Adrenal gland (tissue), 9 donors: ENCODE measurements at regions not wholly inside any gene's neighbourhood (a gene's known extent, or its start where the extent isn't known, plus 50 kb on each side); places are given as distances from the start of the nearest gene placed in this dataset.

Source experiments
- DNase-seq, 7 donors: peaks; one replicate each; pipeline ENCODE4 v3.0.0-alpha.2; 2019 to 2020
- H3K27ac ChIP-seq, 5 donors: fragments of 200-600 bp; sonication (generic) in 4 of 5; 1 replicate in 3 of 5; 2 replicates in 2 of 5; pipeline versions ENCODE4 v1.5.1 to v1.8.0; 2016 to 2020; ENCODE audit warnings: mild to moderate bottlenecking in 1 of 5
- H3K27me3 ChIP-seq: fragments of 200-600 bp; 2 replicates; pipeline ENCODE4 v1.8.0; 2021
- H3K36me3 ChIP-seq, 2 donors: fragments of 200-600 bp; replicated peaks in 1 of 2; 1 replicate in 1 of 2; 2 replicates in 1 of 2; pipeline versions ENCODE4 v1.5.1 to v1.8.0; 2018 to 2022
- H3K4me1 ChIP-seq, 2 donors: fragments of 200-600 bp; replicated peaks in 1 of 2; 1 replicate in 1 of 2; 2 replicates in 1 of 2; pipeline versions ENCODE4 v1.5.1 to v1.8.0; 2018 to 2021
- H3K4me3 ChIP-seq, 4 donors: fragments of 200-600 bp; sonication (generic) in 3 of 4; one replicate each; pipeline ENCODE4 v1.5.1; 2016 to 2018
- H3K9me3 ChIP-seq, 3 donors: fragments of 200-600 bp; sonication (generic) in 1 of 3; replicated peaks in 1 of 3; 1 replicate in 2 of 3; 2 replicates in 1 of 3; pipeline versions ENCODE4 v1.5.1 to v1.8.0; 2016 to 2021
- CTCF ChIP-seq, 6 experiments: fragments of 450-650 bp in 4 of 6; fragments of 200-600 bp in 2 of 6; sonication (generic) in 1 of 6; IDR thresholded peaks; 1 replicate in 5 of 6; 2 replicates in 1 of 6; pipeline versions ENCODE4 v1.5.1 to v1.8.0; 2016 to 2021; ENCODE audit warnings: antibody characterized with exemption in 6 of 6, mild to moderate bottlenecking in 2 of 6, moderate library complexity in 1 of 6
- POLR2A ChIP-seq, 2 donors: fragments of 450-650 bp; IDR thresholded peaks; one replicate each; pipeline ENCODE4 v1.6.1; 2017; ENCODE audit warnings: antibody characterized with exemption in 2 of 2, mild to moderate bottlenecking in 2 of 2, moderate library complexity in 1 of 2
- WGBS, 4 donors: extraction: QIAGEN DNeasy Blood & Tissue Kit in 2 of 4; methylation state at CpG; one replicate each; pipeline versions ENCODE4 v1.1.5 to v1.1.7; 2013 to 2017; 5-methylcytosine and 5-hydroxymethylcytosine counted together
- intact Hi-C, 2 donors: fragments of 100-400 bp; cut with DNase I; formaldehyde crosslinking; loops; one replicate each; pipeline versions ENCODE4 v1.14.1 to v1.15.0; 2022 to 2023
- donor health status: healthy with polysubstance abuse.
- donor health status: Bipolar disorder and iron deficiency.
- donor health status: DM: yes; HTN: yes; CAD: no.
- donor health status: DM: no; HTN: no; CAD: no.
- donor health status: DM: no; HTN: no; CAD: no.

- Histone ChIP-seq H3K4me3 (no peak overlapping the region), H3K27me3 (peaks cover 9% of the 10 kb centered on the region), H3K9me3 (no peaks in the 10 kb centered on the region), H3K36me3 (no peaks in the 10 kb centered on the region), H3K27ac (no peak overlapping the region), H3K4me1 (peaks cover 7 to 8% of the 10 kb centered on the region in 2 donors)
- intact Hi-C loops = loop anchor here in 1 of 2 donors (10.0 kb wide), 1 partner anchor 521 kb away; no protein-coding TSS in a partner anchor
- 77 to 87% (median 82%) methylated on average over 5 of the region's 5 CpGs for WGBS, 4 donors
- DNase-seq = no peak
- TF ChIP-seq CTCF (IDR thresholded peaks at IDR 0.05) (no peak), POLR2A (IDR thresholded peaks at IDR 0.05) (no peak)
Measured at GRCh38 chr17:73955616-73956015, 247.9 kb upstream of the RPL38 start.

- no peaks in the 10 kb centered on the region for H3K36me3 ChIP-seq
- 67 to 88% (median 75%) methylated on average over 1 of the region's 1 CpG for WGBS, 4 donors
- no peaks in the 10 kb centered on the region for H3K9me3 ChIP-seq
- H3K27ac ChIP-seq = no peak overlapping the region
- intact Hi-C loops = loop anchor here in 1 of 2 donors (10.0 kb wide), 1 partner anchor 521 kb away; no protein-coding TSS in a partner anchor
- H3K4me1 ChIP-seq = peaks cover 7 to 8% of the 10 kb centered on the region in 2 donors
- peaks cover 9% of the 10 kb centered on the region for H3K27me3 ChIP-seq
- TF ChIP-seq CTCF (IDR thresholded peaks at IDR 0.05) (no peak), POLR2A (IDR thresholded peaks at IDR 0.05) (no peak)
- no peak overlapping the region for H3K4me3 ChIP-seq
- no peak for DNase-seq
Measured at GRCh38 chr17:73956169-73956568, 247.3 kb upstream of the RPL38 start.

GRCh38 chr17:73956595-73957465, 246.6 kb upstream of the RPL38 start:
- H3K27ac ChIP-seq = no peak overlapping the region
- H3K36me3 ChIP-seq = no peaks in the 10 kb centered on the region
- intact Hi-C loops = loop anchor here in 1 of 2 donors (10.0 kb wide), 1 partner anchor 522 kb away; no protein-coding TSS in a partner anchor
- H3K4me3 ChIP-seq = no peak overlapping the region
- peak; percentile 32 to 74 (median 63) for DNase-seq
- 60 to 73% (median 68%) methylated on average over 9 to 15 of the region's 15 CpGs for WGBS, 4 donors
- H3K9me3 ChIP-seq = no peaks in the 10 kb centered on the region
- TF ChIP-seq CTCF (IDR thresholded peaks at IDR 0.05) = peak; percentile 31 to 55 (median 48)
- TF ChIP-seq POLR2A (IDR thresholded peaks at IDR 0.05) = no peak
- peaks cover 6% of the 10 kb centered on the region for H3K27me3 ChIP-seq
- H3K4me1 ChIP-seq = peaks cover 7 to 8% of the 10 kb centered on the region in 2 donors

GRCh38 chr17:73957564-73957963, 245.9 kb upstream of the RPL38 start:
- no peak overlapping the region for H3K4me3 ChIP-seq
- TF ChIP-seq CTCF (IDR thresholded peaks at IDR 0.05) (no peak), POLR2A (IDR thresholded peaks at IDR 0.05) (no peak)
- WGBS, 4 donors = 63 to 69% (median 65%) methylated on average over 6 of the region's 6 CpGs
- H3K27ac ChIP-seq = no peak overlapping the region
- DNase-seq = no peak
- H3K4me1 ChIP-seq = peaks cover 3 to 4% of the 10 kb centered on the region in 2 donors
- H3K36me3 ChIP-seq = no peaks in the 10 kb centered on the region
- H3K27me3 ChIP-seq = peaks cover 5% of the 10 kb centered on the region
- H3K9me3 ChIP-seq = no peaks in the 10 kb centered on the region
- intact Hi-C loops = loop anchor here in 1 of 2 donors (10.0 kb wide), 1 partner anchor 523 kb away; no protein-coding TSS in a partner anchor
